Daoy (cell line): ENCODE measurements at regions not wholly inside any gene's neighbourhood (a gene's known extent, or its start where the extent isn't known, plus 50 kb on each side); places are given as distances from the start of the nearest gene placed in this dataset.
A peak's percentile ranks its signal among the peaks of the same experiment; 100 is the strongest.
"Not testable (repeated sequence)": the region's sequence is repeated elsewhere in the genome, so short reads cannot be mapped to it uniquely, and the experiment has no call there.

ENCODE experiments used
- DNase-seq: peaks from one replicate; pipeline ENCODE4 v3.0.0-alpha.2; 2015; ENCODE audit warnings: low read depth

DNA sequence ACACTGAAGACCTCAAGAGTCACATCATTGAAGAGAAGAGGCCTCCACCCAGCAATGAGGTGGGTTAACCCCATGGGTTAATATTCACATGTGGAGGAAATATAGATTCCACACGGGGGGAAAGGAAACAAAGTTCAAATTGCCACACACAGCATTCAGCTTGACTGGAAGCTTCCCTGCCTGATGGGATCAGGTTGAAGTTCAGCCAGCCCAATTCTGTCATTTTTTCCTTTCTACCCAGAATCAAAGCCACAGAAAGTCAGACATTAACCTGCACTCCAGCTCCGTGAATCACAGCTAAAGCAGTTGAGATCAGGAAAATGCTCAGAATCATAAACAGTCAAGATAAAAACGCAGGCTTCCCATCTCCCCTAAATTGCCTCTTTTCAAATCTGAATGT lies 208.7 kb upstream of the OBI1 start:
- DNase-seq, result no peak

DNA sequence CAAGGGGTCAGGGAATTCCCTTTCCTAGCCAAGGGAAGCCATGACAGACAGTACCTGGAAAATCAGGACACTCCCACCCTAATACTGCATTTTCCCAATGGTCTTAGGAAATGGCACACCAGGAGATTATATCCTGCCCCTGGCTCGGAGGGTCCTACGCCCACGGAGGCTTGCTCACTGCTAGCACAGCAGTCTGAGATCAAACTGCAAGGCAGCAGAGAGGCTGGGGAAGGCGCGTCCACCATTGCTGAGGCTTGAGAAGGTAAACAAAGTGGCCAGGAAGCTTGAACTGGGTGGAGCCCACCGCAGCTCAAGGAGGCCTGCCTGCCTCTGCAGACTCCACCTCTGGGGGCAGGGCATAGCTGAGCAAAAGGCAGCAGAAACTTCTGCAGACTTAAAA lies 207.1 kb upstream of the OBI1 start:
- DNase-seq, result not testable (repeated sequence)

DNA sequence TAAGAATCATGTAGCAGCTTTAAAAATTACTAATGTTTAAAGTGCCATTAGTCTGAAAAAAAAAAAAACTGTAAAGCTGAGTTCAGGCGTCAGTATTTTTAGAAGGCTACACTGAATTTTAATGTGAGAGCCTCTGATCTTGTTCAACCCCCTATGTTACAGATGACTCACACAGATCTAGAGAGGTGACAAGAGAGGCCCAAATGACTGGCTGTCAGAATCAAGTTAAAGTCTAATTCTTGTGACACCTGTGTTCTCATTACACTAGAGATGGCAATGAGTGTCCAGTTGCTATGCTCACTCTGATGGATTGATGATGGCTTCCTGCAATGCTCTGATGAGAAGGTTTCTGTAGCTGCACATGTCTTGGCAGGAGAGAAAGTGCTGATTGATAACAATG lies 203.5 kb upstream of the OBI1 start:
- DNase-seq, result no peak

DNA sequence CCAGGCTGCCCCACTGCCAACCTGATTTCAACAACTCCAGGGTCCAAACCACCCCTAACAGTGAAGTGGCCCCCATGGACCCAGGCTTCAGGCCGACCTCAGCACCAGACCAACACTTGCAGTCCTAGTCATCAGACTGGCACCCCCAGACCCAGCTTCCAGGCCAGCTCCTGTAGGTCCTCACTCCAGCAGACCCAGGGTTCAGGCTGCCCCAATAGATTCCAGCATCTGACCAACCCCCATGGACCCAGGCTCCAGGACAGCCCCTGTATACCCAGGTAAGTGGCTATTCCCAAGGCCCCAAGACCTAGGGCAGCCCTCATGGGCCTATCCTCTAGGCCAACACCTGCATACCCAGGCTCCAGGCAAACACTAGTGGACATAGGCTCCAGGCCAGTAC lies 193.8 kb upstream of the OBI1 start:
- DNase-seq, result no peak

DNA sequence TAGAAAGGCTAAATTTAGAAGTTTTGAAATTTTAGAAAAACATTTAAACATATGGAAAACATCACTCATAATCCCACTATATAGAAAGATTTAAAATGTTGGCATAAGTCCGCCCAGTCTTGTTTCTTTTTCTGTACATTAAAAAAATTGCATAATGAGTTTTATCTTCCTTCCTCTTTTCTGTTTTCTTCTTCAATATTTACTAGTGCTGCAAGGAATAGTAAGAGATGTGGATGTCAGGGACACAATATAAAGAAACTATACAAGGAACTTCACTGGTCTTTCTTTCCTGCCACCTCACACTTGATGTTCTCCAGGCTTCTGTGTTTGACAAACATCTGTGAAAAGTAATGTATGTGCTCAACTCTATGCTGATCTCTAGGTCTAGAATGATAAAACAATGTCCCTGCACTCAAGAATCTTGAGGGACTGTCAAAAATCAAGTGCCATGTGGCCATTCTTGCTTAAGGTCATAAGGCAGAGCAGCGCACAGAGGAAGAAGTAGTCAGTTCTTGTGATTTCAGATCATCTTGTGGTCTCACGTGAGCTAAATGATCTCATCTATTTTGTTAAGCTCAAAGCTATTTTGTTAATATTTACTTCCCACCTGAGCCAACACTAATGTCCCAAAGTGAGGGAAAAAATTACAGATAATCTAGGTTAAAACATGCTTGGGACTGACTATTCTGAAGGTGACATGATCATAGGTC lies 186.9 kb upstream of the OBI1 start:
- DNase-seq, result no peak

DNA sequence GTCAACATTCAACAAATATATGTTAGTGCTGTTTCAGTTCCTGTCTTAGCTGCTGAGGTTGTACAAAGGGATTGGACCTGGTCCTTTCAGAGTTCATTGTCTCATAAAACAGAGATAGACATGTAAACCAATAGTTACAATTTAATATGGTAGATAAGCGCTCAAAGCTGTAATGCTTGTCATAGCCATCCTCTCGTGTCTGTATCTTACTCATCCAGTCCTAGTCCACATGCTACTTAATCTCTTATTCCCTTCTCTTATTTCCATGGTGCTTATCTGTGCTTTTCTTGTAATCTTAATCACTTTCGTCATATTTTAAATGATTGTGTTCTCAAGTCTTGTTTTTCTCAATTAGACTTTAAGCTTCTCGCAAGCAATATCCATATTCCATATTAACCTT lies 185.2 kb upstream of the OBI1 start:
- no peak for DNase-seq

DNA sequence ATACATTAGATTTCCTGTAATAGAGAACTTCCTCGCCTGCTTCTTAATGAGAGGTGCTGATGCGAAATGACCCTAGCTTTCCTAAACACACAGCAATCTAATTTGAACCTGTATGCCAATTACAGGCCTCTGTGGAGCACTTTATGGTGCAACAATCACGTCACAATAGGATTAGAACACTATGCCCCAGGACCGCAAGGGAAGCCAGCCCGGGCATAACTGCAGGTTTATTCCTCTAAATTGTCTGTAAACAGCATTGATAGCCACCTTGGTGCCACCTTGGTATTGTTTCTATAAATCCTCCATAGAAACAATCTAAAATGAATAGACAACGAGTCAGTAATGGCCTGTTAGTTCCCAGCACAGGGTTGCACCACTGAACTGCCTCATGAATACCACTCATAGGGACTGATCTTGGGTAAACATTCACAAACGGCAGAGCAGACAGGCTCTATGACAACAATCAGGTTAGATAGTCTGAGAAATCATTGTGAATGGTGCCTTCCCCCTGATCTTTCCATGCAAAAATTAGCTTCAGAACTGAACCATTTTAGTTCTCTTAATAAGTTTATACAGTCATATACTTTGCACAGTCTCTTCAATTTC lies 182.5 kb upstream of the OBI1 start:
- no peak for DNase-seq

DNA sequence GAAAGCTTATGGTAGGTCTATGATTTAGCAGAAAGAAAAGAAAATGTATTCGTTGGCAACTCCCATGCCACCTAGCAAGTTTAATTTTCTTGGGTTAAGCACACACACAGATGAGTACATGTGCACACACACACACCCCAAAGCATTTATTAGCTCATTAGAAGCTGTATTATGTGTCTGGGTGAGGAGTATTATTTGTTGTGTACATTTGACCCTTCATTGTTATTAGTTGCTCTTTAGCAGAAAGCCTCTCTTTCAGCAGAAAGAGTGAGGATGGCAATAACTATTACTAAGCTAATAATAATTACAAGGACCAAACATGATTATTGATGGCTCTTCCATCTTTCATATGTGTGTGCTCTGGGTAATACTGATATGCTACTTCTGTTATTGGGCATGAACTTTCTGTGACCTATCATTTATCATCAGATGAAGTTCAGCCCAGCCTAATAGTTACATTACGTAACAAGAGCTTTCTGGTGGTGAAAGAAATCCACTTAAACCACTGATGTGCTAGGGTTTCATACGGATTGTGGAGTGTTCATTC lies 177.4 kb upstream of the OBI1 start:
- no peak for DNase-seq

DNA sequence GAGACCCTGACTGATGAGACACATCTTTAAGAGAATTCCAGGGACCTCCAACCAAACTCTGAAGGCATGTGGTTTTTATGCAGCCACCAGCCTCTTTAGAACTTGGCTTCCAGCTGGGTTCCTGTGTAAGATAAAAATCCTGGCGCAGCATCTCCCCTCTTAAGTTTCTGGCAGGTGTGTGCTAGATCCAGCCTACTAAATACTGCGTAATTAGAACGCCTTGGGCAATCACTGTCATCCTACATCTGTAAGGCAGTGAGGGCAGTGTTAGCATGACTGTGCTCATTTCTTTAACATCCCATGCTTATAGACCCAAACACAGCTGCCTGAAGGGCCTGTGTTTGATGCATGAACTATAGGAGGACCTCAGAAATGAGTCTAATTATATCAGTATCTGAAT lies 173.5 kb upstream of the OBI1 start:
- no peak for DNase-seq

DNA sequence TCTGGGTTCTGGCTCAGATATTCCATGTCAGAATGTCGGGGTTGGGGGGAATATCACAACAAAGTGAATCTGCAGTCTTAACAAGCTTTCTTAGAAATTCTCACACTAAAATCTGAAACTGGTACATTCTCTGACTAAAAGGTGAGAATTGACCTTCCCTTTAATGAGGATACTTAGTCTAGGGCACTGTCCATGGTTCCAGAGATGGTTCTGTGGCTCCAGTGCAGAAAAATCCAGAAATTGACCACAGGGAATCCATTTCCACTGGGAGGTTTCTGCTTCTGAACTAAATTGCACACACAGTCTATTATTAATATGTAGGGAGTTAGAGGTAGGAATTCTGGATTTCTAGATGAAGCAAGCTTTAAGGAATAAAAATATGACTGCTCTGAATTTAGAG lies 171.6 kb upstream of the OBI1 start:
- DNase-seq, result no peak

DNA sequence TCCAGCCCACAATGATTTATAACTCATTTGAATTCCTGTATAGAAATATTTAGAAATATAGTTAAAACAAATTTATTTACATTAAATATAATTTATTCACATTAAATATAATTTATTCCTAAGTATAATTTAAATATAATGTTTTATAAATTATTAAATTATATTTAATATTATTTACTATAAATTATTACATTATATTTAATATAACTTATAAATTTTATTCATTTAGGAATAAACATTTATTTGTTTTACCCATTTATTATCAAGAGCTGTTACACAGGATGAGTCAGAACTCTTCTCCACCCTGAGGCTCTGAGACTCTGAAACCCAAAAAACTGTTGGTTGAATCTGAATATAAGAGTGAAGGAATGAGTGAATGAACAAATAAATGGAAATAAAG lies 170.9 kb upstream of the OBI1 start:
- no peak for DNase-seq

DNA sequence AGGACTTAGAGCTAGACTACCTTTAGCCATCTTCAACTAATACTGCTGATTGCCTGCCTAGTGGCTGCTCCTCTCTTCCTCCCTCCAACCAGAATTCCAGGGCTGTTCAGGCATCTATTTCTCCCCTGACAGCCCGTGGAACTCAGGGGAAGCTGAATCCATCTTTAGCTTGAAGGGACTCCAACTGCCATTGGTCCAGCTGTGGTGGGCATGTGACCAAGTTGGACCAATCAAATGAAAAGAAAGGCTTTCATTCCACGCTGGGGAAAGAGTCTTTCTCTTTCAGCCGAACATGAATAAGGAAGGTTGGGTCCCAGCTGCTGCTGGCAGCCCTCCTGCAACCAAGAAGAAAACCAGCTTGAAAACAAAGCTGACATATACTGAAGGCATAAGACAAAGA lies 168.5 kb upstream of the OBI1 start:
- DNase-seq, result peak; percentile 9

DNA sequence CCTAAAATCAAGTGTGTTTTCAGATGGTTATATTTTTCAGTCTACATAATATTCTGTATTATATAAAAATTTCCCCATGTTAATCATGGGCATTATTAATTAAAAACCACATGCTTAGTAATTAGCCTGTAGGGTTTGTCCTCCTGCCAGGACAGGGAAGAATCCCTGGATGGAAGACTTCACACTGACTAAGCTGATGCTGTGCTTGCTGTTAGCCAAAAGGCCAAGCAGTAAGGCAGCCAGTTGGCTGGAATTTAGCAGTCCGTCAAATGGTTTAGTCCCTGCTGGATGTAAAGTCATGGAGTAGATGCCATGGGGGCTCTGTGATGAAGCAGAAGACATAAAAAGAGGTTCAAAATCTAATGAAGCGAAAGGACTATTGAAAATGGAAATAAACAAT lies 168.0 kb upstream of the OBI1 start:
- no peak for DNase-seq

DNA sequence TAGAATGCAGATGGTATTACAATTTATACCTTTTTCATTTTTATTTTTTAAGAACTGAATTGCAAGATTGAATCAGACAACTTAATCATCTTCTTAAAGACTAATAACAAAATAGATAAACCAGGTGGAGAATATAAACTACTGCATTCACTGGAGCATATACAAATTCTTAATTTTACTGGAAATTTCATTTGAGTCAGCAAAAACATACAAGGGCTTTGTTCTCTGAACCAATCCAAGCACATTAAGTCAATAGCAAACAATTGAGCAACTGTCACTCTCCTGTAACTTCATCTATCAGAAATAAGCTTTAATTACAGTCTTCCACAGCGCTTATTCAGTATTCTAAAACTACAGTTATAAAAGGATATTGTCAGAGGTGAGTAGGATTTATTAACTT lies 167.4 kb upstream of the OBI1 start:
- no peak for DNase-seq

DNA sequence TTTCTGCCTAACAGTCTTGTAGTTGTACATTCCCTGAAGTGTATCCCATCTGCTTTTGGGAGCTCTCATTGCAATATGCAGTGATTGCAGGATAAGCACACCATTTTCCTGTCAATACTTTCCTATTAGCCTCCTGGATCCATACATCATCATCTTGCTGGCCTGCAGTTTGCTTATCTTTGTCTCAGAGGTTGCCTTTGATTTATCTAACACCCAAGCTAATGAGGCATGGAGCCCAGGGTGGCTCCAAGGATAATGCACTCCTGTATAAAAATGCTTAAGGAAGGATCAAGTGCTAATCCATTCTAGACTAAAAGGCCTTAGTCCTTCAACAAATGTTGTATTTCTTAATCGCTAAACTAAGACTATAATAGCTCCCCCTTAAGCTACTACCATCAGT lies 161.6 kb upstream of the OBI1 start:
- no peak for DNase-seq

DNA sequence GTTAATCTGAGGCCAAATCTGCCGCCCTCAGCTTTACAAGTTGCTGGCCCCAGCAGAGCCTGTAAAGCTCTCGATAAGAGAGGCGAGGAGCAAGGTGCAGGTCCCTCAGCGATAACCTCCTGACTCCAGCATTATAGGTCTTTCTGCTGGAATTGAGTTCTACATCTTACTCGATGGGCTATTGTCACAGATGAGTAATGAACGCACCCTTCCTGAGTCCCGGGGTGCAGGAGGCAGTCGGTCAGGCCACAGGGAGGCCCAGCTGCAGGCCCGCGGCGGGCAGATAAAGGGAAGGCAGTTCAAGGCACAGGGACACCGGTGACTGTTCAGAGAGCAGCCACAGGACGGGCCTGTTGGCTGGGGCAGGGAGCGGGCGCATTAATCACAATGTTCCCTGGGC lies 157.6 kb upstream of the OBI1 start:
- no peak for DNase-seq

DNA sequence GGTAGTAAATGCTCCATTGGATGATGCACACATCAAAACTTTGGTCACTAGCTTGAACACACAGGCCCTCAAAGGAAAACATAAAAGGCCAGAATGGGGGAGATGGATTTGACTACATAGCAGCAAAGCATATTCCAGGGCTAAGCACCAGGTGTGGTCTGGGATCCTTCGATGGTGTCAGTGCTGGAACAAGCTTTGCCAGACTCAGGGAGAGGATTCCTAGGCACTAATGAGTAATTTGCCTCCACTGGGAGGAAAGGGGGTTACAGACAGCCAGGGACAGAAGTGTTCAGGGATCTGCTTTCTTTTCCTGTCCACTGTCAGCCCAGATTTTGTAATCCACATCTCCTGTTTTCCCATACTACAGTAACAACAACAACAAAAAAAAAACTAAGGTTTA lies 157.2 kb upstream of the OBI1 start:
- no peak for DNase-seq

DNA sequence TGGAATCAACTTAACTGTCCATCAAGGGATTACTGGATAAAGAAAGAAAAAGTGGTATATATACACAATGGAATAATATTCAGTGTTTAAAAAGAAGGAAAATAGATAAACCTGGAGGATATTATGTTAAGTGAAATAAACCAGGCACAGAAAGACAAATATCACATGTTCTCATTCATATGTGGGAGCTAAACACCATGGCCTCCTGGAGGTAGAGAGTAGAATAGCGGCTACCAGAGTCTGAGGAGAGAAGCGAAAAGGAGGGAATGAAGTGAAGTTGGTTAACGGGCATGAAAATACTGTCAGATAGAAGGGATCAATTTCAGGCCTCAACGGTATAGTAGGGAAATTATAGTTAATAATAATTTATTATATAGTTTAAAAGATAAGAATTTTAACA lies 147.5 kb upstream of the OBI1 start:
- no peak for DNase-seq

DNA sequence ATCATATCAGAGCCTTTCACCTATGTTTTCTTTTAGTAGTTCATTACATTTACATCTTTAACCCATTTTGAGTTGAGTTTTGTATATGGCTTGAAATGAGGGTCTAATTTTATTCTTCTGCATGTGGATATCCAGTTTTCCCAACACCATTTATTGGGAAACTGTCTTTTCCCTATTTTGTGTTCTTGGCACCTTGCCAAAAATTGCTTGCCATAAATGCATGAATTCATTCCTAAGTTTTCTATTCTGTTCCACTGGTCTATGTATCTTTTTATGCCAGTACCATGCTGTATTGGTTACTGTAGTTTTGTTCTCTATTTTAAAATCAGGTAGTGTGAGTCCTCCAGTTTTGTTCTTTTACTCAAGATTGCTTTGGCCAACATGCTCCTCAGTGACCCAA lies 144.0 kb upstream of the OBI1 start:
- DNase-seq, result no peak

DNA sequence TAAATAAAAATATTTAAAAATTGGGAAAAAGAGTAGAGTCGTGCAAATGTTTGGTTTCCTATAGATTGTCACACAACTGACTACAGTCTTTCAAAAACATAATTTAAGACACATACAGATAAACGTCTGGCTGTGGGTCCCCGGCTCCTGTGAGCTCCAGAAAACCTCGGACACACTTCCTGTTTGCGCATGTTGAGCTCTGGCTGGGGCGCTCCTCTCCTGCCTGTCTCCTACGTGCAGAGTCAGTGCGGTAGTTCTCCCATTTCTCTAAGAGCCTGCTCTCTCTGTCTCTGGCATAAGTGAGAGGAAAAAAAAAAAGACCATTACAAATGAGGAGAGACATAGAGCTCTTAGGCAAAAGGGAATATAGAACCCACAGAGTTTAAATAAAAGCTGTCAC lies 128.2 kb upstream of the OBI1 start:
- DNase-seq, result peak; percentile 54

DNA sequence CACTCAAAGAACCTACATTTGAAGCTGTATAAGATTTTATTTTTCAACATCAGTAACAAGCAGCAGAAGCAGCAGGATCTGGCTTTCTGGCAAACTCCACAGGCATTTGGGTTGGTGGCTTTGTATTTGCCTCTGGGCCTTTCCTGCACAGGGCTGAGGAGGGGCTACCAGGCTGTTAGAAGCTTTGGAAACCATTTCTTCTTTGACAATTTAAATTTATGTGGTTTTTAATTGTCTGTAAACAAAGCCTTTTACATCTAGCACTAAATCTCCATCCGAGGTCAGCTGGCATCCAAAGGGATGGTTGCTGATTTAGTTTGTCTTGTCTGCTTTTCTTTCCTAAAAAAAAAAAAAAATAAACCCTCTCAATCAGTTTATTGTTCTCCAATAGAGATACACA lies 127.5 kb upstream of the OBI1 start:
- DNase-seq, result no peak

DNA sequence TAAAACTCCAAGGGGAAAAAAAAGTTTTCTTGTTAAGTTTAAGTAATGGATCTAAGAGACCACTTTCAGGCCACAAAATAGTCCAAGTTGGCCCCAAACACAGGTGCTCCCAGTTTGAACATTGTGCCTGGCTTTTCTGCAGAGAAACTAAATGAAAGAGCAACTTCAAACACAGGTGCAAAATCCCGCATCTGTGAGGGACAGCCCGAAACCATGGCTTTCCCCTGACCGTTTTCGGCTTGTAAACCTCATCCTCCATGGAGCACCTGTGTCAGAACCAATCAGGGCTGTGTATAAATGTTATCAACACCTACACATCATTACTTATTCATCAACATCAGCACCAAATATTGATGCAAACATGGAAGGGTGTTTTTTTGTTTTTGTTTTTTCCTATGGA lies 126.8 kb upstream of the OBI1 start:
- DNase-seq, result no peak

DNA sequence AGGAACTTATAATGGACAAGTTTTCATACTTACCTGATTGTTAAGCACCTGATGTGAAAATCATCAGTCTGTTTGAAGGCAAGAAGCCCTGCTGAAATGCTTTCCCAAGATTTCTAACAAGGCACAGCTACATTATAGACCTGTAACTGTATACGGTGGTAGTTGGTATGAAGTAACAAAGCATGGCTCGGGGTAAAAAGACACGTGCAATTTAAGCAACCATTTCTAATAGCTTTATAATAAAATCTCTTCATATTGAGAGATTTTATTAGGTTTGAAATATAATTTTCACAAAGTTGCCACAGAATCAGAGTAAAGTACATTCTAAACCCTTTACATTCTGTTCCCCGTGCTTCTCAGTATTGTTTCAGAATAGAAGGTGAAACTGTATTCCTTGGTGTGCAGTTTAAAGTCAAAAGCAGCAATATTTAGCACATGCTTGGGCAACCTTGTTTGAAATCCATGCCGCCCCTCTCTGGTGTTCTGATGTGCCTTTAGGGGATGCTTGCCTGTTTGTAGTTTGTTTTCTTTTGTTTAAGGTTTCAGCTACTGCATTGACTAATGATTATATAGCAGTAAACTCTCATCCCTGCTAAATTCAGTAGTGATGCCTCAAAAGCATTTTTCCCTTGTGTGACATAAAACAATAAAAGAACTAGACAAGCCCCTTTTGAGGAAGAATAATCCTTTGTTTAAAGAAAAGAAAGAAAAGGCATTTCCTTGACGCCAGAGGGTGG lies 125.2 kb upstream of the OBI1 start:
- no peak for DNase-seq
